T-helper 17 cell (primary cell): ENCODE measurements at regions not wholly inside any gene's neighbourhood (a gene's known extent, or its start where the extent isn't known, plus 50 kb on each side); places are given as distances from the start of the nearest gene placed in this dataset.
"Not testable (repeated sequence)": the region's sequence is repeated elsewhere in the genome, so short reads cannot be mapped to it uniquely, and the experiment has no call there.

Experiments
- ATAC-seq: fragments of 150-1000 bp; cut with Tn5 transposase; 2 replicates; pipeline ENCODE4 v1.10.0; 2021; ENCODE audit warnings: mild to moderate bottlenecking, moderate library complexity
- DNase-seq, 3 donors: peaks; one replicate each; pipeline versions ENCODE4 v3.0.0 to v3.0.0-alpha.2; 2020 to 2021
- H3K9me3 ChIP-seq: one replicate; pipeline ENCODE4 v1.7.0; 2013; ENCODE audit warnings: low read length, mild to moderate bottlenecking; ENCODE audit not compliant: control insufficient read depth, poor library complexity, severe bottlenecking
- H3K27ac Mint-ChIP-seq: one replicate; pipeline ENCODE4 v1.8.0; 2022; ENCODE audit warnings: mild to moderate bottlenecking, moderate library complexity, mixed read lengths
- H3K27me3 Mint-ChIP-seq: one replicate; pipeline ENCODE4 v1.8.0; 2022; ENCODE audit warnings: mixed read lengths
- H3K36me3 Mint-ChIP-seq: one replicate; pipeline ENCODE4 v1.8.0; 2022; ENCODE audit warnings: low read depth, mixed read lengths
- H3K4me1 Mint-ChIP-seq: one replicate; pipeline ENCODE4 v1.8.0; 2022; ENCODE audit warnings: mild to moderate bottlenecking, mixed read lengths
- H3K4me3 Mint-ChIP-seq: one replicate; pipeline ENCODE4 v1.8.0; 2022; ENCODE audit warnings: mild to moderate bottlenecking, moderate library complexity, mixed read lengths

GRCh38 chr17:65328567-65328966 is 191.4 kb downstream of the RGS9 start:
- H3K9me3 ChIP-seq, result no peaks in the 10 kb centered on the region
- ATAC-seq, result no peak
- Mint-ChIP-seq H3K4me1 (peaks cover 2% of the 10 kb centered on the region), H3K36me3 (peaks cover 2% of the 10 kb centered on the region), H3K27ac (no peak overlapping the region), H3K27me3 (peaks cover 38% of the 10 kb centered on the region), H3K4me3 (no peak overlapping the region)
- no peak for DNase-seq

GRCh38 chr17:65324611-65325342 is 187.6 kb downstream of the RGS9 start:
- H3K27me3 Mint-ChIP-seq, result peaks cover 10% of the 10 kb centered on the region
- no peak overlapping the region for H3K4me3 Mint-ChIP-seq
- DNase-seq (no peak), ATAC-seq (no peak)
- no peak overlapping the region for H3K27ac Mint-ChIP-seq
- no peaks in the 10 kb centered on the region for H3K36me3 Mint-ChIP-seq
- H3K4me1 Mint-ChIP-seq, result no peaks in the 10 kb centered on the region
- no peaks in the 10 kb centered on the region for H3K9me3 ChIP-seq

GRCh38 chr17:65323049-65323448 is 185.9 kb downstream of the RGS9 start:
- Mint-ChIP-seq H3K27me3 (peaks cover 10% of the 10 kb centered on the region), H3K4me1 (no peaks in the 10 kb centered on the region), H3K36me3 (no peaks in the 10 kb centered on the region), H3K4me3 (no peak overlapping the region), H3K27ac (no peak overlapping the region)
- ATAC-seq (no peak), DNase-seq (no peak)
- H3K9me3 ChIP-seq, result no peaks in the 10 kb centered on the region

GRCh38 chr17:65320820-65321219 is 183.7 kb downstream of the RGS9 start:
- Mint-ChIP-seq H3K4me3 (no peak overlapping the region), H3K36me3 (no peaks in the 10 kb centered on the region), H3K27me3 (peaks cover 19% of the 10 kb centered on the region), H3K27ac (no peak overlapping the region), H3K4me1 (no peaks in the 10 kb centered on the region)
- no peaks in the 10 kb centered on the region for H3K9me3 ChIP-seq
- DNase-seq (no peak), ATAC-seq (no peak)

- Mint-ChIP-seq H3K4me1 (peaks cover 5% of the 10 kb centered on the region), H3K4me3 (no peak overlapping the region), H3K27me3 (peaks cover 53% of the 10 kb centered on the region), H3K27ac (no peak overlapping the region), H3K36me3 (peaks cover 2% of the 10 kb centered on the region)
- no peak for ATAC-seq
- no peaks in the 10 kb centered on the region for H3K9me3 ChIP-seq
- no peak for DNase-seq
These were observed 177.0 kb downstream of the RGS9 start for GRCh38 chr17:65314212-65314611.

GRCh38 chr17:65312718-65313377 is 175.7 kb downstream of the RGS9 start:
- H3K4me3 Mint-ChIP-seq, result no peak overlapping the region
- peaks cover 5% of the 10 kb centered on the region for H3K4me1 Mint-ChIP-seq
- H3K36me3 Mint-ChIP-seq, result peaks cover 2% of the 10 kb centered on the region
- DNase-seq (no peak), ATAC-seq (no peak)
- H3K27me3 Mint-ChIP-seq, result peaks cover 54% of the 10 kb centered on the region
- H3K27ac Mint-ChIP-seq, result no peak overlapping the region
- no peaks in the 10 kb centered on the region for H3K9me3 ChIP-seq

GRCh38 chr17:65311261-65311660 is 174.1 kb downstream of the RGS9 start:
- DNase-seq (no peak), ATAC-seq (no peak)
- H3K9me3 ChIP-seq, result no peaks in the 10 kb centered on the region
- peaks cover 5% of the 10 kb centered on the region for H3K4me1 Mint-ChIP-seq
- peaks cover 2% of the 10 kb centered on the region for H3K36me3 Mint-ChIP-seq
- H3K27ac Mint-ChIP-seq, result no peak overlapping the region
- no peak overlapping the region for H3K4me3 Mint-ChIP-seq
- peaks cover 53% of the 10 kb centered on the region for H3K27me3 Mint-ChIP-seq

- peaks cover 43% of the 10 kb centered on the region for H3K27me3 Mint-ChIP-seq
- no peaks in the 10 kb centered on the region for H3K4me1 Mint-ChIP-seq
- no peak for DNase-seq
- ATAC-seq, result no peak
- peaks cover 2% of the 10 kb centered on the region for H3K36me3 Mint-ChIP-seq
- H3K9me3 ChIP-seq, result no peaks in the 10 kb centered on the region
- H3K4me3 Mint-ChIP-seq, result no peak overlapping the region
- no peak overlapping the region for H3K27ac Mint-ChIP-seq
These were observed 170.8 kb downstream of the RGS9 start for GRCh38 chr17:65307961-65308316.

- DNase-seq, result no peak
- H3K27ac Mint-ChIP-seq, result no peak overlapping the region
- no peaks in the 10 kb centered on the region for H3K9me3 ChIP-seq
- ATAC-seq, result no peak
- H3K36me3 Mint-ChIP-seq, result peaks cover 2% of the 10 kb centered on the region
- H3K4me3 Mint-ChIP-seq, result no peak overlapping the region
- H3K27me3 Mint-ChIP-seq, result peaks cover 42% of the 10 kb centered on the region
- H3K4me1 Mint-ChIP-seq, result no peaks in the 10 kb centered on the region
These were observed 170.2 kb downstream of the RGS9 start for GRCh38 chr17:65307081-65307960.

GRCh38 chr17:65305778-65306177 is 168.6 kb downstream of the RGS9 start:
- ATAC-seq, result no peak
- Mint-ChIP-seq H3K36me3 (peaks cover 2% of the 10 kb centered on the region), H3K27me3 (peaks cover 26% of the 10 kb centered on the region), H3K4me3 (no peak overlapping the region), H3K27ac (no peak overlapping the region), H3K4me1 (no peaks in the 10 kb centered on the region)
- DNase-seq, result no peak
- H3K9me3 ChIP-seq, result no peaks in the 10 kb centered on the region

- Mint-ChIP-seq H3K36me3 (peaks cover 2% of the 10 kb centered on the region), H3K27ac (no peak overlapping the region), H3K4me3 (no peak overlapping the region)
These were observed 167.9 kb downstream of the RGS9 start for GRCh38 chr17:65305116-65305515.

GRCh38 chr17:65301882-65302281 is 164.7 kb downstream of the RGS9 start:
- ATAC-seq, H3K9me3 ChIP-seq, H3K27me3 Mint-ChIP-seq, H3K4me3 Mint-ChIP-seq, H3K27ac Mint-ChIP-seq, H3K4me1 Mint-ChIP-seq, H3K36me3 Mint-ChIP-seq, DNase-seq: not testable (repeated sequence)

More at GRCh38 chr17:65305116-65305515, 167.9 kb downstream of the RGS9 start:
- ATAC-seq (no peak), DNase-seq (no peak)
- Mint-ChIP-seq H3K4me1 (no peaks in the 10 kb centered on the region), H3K27me3 (peaks cover 22% of the 10 kb centered on the region)
- no peaks in the 10 kb centered on the region for H3K9me3 ChIP-seq

GRCh38 chr17:65301184-65301583 is 164.0 kb downstream of the RGS9 start:
- no peaks in the 10 kb centered on the region for H3K9me3 ChIP-seq
- DNase-seq (no peak), ATAC-seq (no peak)
- no peak overlapping the region for H3K4me3 Mint-ChIP-seq
- H3K27me3 Mint-ChIP-seq, result peaks cover 9% of the 10 kb centered on the region
- H3K27ac Mint-ChIP-seq, result no peak overlapping the region
- no peaks in the 10 kb centered on the region for H3K36me3 Mint-ChIP-seq
- H3K4me1 Mint-ChIP-seq, result no peaks in the 10 kb centered on the region
